DMS53 treated with DMSO at 0.1 percent for 48 hours (cell line): ENCODE measurements at regions not wholly inside any gene's neighbourhood (a gene's known extent, or its start where the extent isn't known, plus 50 kb on each side); places are given as distances from the start of the nearest gene placed in this dataset.
A peak's percentile ranks its signal among the peaks of the same experiment; 100 is the strongest.

ENCODE experiments used
- DNase-seq: peaks from one replicate; lab custom pipeline; 2025; ENCODE audit not compliant: unreplicated experiment; lab: John Stamatoyannopoulos, UW

- peak; percentile 3 for DNase-seq
Observed at GRCh38 chr6:10465629-10466499, 51.0 kb upstream of the TFAP2A start.
